NB4 (cell line): ENCODE measurements at regions not wholly inside any gene's neighbourhood (a gene's known extent, or its start where the extent isn't known, plus 50 kb on each side); places are given as distances from the start of the nearest gene placed in this dataset.

ENCODE experiments used
- CTCF ChIP-seq: IDR thresholded peaks from one replicate; pipeline ENCODE4 v1.5.1; 2012; ENCODE audit warnings: low read depth, low read length
- MYC ChIP-seq: IDR thresholded peaks from 2 replicates; pipeline ENCODE4 v1.6.1; 2011; ENCODE audit warnings: low read depth, low read length
- POLR2A ChIP-seq: IDR thresholded peaks from 2 replicates; pipeline ENCODE4 v1.6.1; 2011; ENCODE audit warnings: mild to moderate bottlenecking; ENCODE audit not compliant: insufficient read length; ENCODE audit errors: extremely low read depth

GRCh38 chr4:4593596-4594284, 51.9 kb upstream of the STX18 start:
- TF ChIP-seq CTCF, result no peak
- no peak for TF ChIP-seq POLR2A
- no peak for TF ChIP-seq MYC
